ENCODE measurements at regions not wholly inside any gene's neighbourhood (a gene's known extent, or its start where the extent isn't known, plus 50 kb on each side); places are given as distances from the start of the nearest gene placed in this dataset.

DNA sequence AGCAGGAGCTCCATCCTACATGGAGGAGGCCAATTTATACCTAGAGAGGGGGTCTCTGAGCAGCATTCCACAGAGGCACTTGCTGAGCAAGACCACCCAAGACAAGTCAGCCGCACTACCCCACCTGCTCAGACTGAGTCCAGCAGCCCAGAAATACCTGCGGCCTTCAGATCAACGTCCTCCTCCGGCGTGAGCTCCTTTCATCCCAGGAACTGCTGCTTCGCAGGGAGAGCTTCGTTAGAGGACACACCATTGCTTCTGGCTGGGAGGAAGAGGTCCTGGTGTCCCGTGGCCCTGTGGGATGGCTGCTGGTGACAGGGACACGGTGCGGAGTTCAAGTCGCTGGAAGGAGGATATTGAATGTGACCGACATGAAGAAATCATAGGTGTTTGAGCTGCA is 216.9 kb upstream of the PPP2R2D start:
- DNase-seq (ENCODE audit: low read depth in 2 of 2, low spot score in 1 of 2), result no peak

DNA sequence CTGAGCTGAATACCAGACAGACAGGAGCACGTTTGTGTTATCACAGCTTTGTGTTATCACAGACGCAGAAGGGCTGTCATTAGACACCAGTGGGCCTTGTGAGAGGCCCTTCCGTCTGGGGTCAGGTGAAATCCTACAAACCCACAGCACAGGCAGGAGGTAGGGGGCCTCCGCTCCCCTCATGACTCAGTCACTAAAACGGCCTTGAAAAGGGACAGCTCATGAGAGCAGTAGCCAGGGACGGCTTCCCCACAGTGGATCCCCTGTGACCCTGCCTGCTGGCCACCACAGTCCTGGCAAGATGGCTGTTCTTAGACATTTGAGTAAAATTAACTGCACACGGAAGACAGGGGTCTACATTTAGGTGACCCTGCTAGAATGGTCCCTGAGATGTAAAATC is 215.8 kb upstream of the PPP2R2D start:
- no peak for DNase-seq (ENCODE audit: low read depth in 2 of 2, low spot score in 1 of 2)

DNA sequence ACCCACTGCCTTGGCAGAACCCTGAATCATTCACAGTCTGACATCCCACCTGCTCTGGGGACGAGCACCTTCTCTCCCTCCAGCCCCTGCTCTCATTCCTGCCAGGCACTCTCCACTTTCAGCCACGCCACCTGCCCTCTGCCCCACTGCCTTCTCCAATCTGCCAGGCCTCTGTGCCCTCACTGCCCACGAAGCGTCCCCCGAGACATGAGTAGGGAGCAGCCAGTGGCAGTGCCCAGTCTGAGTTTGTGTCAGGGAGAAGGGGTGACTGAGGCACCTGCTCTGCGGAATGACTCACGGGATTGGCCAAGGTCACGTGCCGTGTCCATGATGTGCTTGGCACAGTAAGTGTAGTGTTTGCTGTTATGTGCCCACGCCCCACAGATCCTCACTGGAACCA is 215.2 kb upstream of the PPP2R2D start:
- DNase-seq (ENCODE audit: low read depth in 2 of 2, low spot score in 1 of 2), result no peak

DNA sequence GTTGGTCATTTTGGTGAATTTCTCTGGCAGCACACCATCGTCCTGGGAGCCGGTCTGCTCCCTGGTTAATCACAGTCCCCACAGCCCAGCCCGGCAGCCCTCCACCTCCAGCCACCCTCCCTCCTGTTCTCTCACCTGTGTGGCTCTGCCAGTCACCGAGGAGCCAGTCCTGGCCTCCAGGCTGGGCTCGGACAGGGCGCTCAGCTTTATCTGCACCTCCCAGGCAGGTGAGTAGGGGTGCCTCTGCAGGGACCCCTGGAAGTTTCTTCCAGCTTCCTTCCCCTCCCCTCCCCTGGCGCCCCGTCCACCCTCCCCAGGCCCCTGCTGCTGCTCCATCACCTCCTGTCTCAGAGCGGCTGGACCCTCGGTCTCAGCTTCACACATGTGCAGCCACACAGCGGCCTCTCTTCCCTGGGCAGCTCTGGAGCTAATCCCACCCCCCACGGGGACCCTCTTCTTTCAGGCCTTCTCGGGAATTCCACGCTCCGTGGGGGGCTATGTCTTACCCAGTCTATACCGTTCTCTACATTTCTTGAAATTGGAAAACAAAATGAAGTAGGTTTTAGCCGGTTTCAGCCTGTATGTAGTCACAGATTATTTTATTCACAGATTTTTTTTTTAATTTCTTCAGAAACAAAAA is 213.9 kb upstream of the PPP2R2D start:
- DNase-seq (ENCODE audit: low read depth in 2 of 2, low spot score in 1 of 2), result no peak

DNA sequence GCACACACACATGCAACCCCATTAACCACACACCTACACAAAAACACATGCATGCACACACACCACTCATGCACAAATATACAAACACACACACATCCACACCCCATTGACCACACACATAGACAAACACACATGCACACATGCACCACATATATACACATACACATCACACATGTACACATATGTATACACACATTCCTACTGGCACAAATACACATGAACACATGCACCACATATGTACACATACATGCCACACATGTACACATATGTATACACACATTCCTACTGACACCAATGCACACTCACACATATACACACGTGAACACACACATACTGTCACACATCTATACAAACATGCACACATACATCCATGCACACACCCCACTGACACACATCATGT is 212.5 kb upstream of the PPP2R2D start:
- DNase-seq (ENCODE audit: low read depth in 2 of 2, low spot score in 1 of 2), result no peak

DNA sequence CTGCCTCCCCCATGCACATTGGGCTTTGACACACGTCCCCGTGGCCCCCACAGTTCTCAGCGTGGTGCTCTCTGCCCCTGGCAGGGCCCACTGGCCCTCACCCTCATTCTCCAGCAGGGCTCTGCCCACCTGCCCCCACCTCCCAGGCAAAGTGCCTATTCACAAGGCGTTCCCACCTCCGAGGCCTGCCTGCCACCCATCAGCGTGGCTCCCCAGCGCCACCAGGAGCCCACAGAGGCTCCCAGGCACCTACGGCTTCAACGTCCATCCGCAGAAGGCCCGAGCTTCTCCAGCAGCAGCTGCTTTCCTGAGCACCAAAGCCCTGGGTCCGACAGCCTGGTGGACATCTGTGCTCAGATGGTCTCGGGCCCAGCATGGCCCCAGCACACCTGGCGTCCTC is 211.8 kb upstream of the PPP2R2D start:
- no peak for DNase-seq (ENCODE audit: low read depth in 2 of 2, low spot score in 1 of 2)

DNA sequence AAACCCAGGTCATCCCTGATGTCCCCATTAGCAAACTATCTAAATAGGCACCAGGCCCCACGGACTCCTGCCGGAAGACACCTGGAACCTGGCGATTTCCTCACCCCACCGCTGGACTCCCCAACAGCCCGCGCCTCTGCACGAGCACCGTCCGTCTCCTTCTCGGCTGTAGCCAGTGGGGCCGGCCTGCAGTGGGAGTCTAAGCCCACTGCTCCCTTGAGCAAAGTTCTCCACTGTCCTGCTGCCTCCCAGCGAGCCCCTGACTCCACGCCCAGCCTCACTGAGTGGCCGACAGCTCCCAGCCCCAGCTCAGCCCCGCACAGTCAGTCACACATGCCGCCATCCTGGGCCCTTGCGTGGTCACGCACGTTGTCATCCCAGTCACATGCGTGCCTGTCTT is 211.3 kb upstream of the PPP2R2D start:
- no peak for DNase-seq (ENCODE audit: low read depth in 2 of 2, low spot score in 1 of 2)

DNA sequence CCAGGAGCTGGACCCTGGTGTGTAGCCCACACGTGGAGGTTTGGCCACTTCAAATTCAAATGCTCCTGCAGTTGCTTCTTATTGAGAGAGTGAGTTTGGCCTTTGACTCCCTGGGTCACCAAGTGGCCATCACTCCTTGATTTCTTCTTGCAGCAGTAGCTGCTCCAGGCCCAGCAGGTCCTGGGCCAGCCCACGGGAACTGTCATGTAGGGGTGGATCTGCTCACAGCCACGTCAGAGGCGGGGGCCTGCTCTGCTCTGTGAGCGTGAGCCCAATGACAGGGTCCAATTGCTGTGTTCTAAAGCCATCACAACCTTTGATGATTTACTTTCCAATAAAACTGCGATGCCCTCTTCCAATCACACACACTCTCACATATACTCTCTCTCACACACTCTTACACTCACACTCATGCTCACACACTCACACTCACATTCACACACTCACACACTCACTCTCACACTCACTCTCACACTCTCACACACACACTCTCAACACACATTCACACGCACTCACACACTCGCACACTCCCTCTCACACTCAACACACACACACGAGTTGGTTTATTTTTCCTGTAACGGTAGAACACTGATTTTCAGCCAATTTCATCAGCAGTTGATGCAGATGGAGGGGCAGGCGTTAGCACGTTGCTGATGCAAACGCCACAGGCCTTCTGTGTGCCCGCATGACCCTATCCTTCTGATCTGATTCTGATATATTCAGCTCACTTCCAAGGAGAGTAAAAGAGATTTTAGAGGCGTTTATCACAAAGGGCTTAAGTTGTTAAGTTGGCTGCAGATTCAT is 210.7 kb upstream of the PPP2R2D start:
- DNase-seq (ENCODE audit: low read depth in 2 of 2, low spot score in 1 of 2), result no peak

DNA sequence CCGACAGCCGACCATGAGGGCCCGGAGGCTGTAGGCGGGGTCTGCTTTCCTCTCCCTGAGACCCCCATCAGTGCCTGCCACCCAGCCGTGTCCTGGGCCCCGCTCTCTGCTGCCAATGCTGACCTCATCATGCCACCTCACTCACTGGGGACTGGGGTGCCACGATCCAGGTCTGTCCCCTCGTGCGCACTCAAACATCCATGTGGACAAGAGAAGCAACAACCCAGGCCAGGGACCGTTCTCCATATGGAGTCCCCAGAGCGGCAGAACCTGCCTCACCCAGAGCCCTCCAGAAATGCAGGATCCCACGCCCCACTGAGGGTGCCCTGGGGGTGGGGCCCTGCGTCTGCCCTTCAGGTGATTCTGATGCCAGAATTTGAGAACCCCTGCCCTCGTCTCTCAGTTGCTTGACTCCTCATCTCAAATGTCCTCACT is 210.0 kb upstream of the PPP2R2D start:
- DNase-seq (ENCODE audit: low read depth in 2 of 2, low spot score in 1 of 2), result no peak

DNA sequence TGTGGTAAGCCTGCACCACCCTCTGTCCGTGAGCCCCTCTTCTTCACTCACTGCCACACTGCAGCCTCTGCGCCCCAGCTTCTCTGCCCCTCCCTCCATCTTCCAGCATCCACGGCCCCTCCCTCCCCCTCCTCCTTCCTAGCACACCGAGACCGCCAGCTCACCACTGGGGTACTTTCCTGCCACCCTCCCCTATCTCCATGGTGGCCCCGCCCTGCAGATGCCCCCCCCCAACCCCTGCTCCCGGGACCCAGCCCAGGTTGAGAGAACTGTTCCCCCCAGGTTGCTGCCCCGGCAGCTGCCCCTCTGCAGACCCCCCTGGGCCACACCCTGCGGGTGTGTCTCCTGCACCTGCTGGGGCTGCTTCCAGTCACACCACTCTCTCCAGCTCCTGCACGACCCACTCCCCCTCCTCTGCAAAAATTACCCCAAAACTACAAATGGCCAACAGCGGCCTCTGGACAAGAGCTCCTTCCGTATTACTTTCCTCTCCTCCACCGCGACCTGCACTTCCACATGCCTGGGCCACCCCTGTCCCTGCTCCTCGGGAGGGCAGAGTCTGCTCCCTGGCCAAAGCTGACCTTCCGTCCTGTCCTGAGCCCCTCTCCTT is 209.2 kb upstream of the PPP2R2D start:
- DNase-seq (ENCODE audit: low read depth in 2 of 2, low spot score in 1 of 2), result no peak

DNA sequence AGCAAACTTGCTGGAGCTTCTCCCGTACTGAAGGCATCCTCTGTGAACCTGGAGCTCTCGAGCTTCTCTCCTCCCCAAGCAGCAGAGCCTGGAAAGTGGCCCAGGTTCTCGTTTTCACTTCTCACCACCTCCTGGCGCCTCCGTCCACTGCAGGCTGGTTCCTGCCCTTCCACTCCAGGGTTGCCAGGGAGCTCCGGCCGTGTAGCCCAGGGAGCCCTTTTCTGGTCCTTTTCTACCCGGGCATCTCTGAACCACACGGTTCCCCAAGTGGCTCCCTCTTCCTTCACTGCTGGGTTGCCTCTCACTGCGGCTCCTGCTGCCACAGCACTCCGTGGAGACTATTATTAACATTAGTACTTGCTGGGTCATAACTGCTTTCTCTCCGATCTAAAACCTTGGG is 208.6 kb upstream of the PPP2R2D start:
- no peak for DNase-seq (ENCODE audit: low read depth in 2 of 2, low spot score in 1 of 2)

DNA sequence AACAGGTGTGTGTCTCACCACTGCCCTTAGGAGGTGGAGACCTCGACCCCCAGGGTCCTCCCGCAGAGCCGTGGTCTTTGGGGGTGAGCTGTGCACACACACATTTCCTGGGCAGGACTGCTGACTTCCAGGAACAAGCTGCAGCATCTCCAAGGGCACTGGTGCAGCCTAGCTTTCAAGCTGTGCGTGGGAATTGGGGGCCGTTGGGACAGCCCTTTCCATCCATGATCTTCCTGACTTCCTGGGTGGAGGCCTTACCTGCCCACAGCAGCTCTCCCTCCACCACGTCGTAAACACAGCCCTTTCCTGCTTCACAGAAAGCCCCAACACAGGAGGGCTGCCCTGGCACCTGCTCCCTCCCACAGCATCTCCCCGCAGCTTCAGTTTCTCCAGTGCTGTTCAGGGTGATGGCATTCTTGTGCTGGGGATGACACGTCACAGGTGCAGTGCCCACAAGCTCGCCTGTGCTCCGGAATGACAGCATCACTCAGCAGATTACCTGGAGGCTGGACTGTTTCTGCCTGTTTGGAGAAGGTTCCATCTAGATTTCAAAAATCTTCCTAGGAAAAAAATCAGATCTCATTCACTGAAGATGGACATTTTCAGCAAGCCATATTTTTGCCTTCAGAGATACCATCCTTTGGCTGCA is 208.0 kb upstream of the PPP2R2D start:
- DNase-seq (ENCODE audit: low read depth in 2 of 2, low spot score in 1 of 2), result no peak

DNA sequence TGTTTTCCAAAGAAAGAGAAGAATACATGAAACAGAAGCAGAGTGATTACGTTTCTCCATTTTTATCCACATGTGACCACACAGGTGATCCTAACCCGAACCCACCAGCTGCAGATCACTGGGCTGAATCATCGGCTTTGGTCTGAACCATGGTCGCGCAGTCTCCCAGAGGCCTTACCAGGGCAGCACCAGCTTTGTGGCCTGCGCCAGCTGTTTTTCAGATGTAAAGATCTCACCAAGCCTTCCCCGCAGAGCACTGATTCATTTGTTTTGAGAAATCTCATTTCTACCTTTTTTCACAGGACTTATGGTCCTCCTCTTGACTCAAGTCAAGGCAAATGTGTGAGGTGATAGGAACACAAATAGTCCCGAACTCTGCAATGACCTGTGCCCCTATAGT is 207.0 kb upstream of the PPP2R2D start:
- DNase-seq (ENCODE audit: low read depth in 2 of 2, low spot score in 1 of 2), result no peak

DNA sequence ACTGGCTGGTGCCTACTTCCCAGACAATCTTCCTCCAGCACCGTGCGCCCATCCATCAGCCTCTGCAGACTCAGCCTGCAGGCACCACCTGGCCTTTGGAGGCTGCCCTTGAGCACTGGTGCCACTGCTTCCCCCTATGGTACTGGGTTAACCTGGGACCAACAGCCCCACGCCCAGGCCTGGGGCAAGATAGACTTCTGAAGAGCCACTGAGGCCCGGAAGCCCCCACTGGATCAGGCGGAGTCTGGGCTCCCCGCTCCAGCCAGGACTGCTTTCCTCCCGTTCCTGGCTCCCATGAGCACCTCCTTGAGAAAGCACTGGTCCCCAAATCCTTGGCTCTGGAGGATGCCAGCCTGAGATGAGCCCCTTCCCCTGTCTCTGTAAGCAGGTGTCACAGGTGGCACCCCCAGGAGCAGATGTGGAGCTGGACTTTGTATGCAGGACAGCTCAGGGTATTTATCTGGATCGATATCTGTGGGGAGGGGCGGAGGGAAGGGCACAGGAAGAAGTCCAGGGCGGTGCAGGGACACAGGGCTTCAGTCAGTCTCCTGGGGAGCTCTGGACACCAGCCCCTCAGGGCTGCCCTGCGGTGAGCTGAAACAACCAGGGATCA is 206.5 kb upstream of the PPP2R2D start:
- no peak for DNase-seq (ENCODE audit: low read depth in 2 of 2, low spot score in 1 of 2)

DNA sequence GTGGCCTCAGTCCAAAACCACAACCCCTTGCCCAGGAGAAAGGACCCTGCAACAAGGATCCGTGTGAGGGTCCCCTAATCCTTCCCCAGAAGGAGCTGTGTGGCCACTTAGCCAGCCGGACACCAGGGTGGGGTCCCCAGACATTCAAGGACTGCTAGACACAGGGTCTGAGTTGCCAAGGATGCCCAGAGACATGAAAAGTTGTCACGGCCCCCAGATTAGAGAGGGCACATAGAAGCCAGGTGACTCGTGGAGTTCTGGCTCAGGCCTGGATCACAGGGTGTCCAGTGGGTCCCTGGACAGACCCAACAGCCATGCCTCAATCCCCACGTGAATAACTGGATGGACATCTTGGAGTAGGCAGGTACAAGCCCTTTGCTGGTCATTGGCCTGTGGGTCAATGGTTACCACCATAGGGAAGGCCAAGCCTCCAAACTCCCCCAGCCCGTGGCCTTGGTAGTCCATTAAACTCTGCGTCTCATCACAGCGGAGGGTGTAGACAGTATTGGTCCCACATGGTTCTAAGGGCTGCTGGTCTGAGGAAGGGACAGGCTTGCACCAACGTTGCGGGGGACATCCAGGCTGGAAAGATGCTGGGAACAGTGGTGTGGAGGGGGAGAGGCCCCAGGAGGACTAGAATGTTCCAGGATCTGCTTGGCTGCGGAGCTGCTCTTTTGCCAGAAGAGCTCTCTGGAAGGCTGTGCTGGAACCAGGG is 205.9 kb upstream of the PPP2R2D start:
- no peak for DNase-seq (ENCODE audit: low read depth in 2 of 2, low spot score in 1 of 2)

DNA sequence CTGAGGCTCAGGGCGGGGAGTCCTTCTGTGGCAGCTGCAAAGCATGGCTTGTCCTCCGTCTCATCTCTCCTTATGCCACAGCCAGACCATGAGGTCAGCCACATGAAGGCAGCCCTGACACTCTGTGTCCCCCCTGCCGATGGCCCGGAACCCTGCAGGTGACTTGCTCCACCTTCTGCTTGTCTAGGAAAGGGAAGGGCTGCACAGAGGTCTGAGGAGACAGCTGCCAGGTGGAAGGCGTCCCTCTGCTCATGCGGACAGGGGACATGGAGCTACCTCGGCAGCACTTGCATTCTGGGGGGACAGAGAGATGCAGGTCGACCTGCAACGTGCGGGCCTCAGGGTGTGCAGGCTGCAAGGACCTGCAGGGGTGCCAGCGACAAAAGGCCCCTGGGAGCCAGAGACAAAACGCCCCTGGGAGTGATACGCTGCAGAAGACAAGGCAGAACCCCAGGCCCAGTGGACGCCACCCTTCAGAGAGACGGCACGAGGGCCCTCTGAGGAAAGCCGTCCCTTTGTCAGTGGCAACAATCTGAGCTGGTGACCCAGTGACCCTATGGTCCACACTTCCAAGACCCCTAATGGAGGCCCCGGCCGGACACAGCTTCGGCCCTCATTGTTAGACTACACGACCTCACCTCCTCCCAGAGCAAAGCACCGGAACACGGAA is 205.2 kb upstream of the PPP2R2D start:
- no peak for DNase-seq (ENCODE audit: low read depth in 2 of 2, low spot score in 1 of 2)

DNA sequence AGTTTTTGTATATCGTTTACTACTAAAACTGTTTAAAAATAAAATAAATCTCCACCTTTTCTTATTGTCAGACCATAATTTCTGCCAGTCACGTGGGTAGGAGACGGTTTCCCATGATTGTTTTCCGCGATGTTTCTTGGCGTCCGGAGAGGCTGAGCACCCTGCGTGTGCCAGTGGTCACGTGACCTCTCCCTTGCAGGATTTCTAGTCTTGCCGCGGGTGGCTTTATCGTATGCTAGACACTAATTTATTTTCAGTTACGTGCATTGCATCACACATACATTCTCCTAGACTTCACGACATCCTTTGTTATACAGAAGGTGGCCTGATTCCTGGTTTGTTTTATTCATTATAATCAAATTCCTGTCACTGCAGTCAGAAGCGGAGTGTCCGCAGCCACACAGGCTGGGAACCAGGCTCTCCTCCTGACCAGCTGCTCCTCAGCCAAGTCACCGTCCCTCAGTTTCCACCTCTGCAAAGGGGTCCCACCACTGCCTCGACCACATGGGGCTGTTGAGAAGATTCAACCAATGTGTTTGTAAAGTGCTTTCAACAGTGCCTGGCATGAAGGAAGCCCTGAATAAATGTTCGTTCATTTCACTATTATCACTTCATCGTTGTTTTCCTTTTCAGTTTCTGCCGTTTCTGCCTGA is 203.2 kb upstream of the PPP2R2D start:
- no peak for DNase-seq (ENCODE audit: low read depth in 2 of 2, low spot score in 1 of 2)

DNA sequence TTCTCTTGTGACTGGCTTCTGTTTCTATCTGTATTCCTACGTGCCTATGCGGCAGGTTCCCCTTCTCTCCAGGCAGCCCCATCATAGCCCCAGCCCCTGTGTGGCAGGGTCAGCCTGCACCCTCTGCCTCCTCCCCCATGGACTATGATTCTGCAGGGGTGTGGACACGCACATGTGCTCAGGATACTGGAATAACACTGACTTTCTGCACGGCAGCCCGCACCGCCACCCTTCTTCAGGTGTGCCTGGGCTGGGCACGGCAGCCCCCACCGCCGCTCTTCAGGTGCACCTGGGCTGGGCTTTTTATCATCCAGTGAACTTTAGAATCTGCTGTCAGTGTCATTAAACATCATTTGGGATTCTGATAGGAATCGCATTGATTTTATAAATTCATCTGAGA is 202.6 kb upstream of the PPP2R2D start:
- no peak for DNase-seq (ENCODE audit: low read depth in 2 of 2, low spot score in 1 of 2)

DNA sequence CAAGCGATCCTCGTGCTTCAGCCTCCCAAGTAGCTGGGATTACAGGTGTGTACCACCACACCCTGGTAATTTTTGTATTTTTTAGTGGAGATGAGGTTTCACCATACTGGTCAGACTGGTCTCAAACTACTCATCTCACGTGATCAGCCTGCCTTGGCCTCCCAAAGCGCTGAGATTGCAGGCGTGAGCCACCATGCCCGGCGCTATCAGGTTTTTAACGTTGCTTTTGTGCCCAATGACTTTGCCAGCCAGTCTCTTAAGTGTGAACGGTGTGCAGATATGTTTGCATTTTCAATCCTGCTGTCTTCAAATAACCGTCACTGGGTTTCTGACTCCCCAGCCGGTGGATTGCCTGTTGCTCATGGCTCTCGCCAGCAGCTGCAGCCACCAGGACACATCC is 201.8 kb upstream of the PPP2R2D start:
- no peak for DNase-seq (ENCODE audit: low read depth in 2 of 2, low spot score in 1 of 2)

DNA sequence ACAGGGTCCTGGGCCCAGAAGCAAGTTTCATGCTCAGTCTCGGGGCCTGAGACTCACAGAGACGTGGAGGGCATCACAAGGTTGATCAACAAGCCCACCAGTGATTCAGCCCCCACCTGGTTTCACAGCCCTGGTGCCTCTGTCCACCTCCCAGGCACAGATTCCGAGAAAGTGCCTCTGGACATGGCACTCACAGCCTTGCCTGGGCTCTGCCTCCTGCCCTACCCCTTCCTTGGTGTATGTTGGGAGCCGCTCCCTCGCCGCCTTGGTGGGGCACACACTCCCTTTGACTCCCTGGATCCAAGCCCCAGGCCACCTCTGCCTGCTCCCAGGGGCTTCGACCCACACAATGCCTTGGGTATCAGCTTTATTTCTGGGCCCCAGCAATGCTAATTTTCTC is 200.8 kb upstream of the PPP2R2D start:
- no peak for DNase-seq (ENCODE audit: low read depth in 2 of 2, low spot score in 1 of 2)
